BE2C (cell line): ENCODE measurements at regions not wholly inside any gene's neighbourhood (a gene's known extent, or its start where the extent isn't known, plus 50 kb on each side); places are given as distances from the start of the nearest gene placed in this dataset.

ENCODE experiments used
- DNase-seq: peaks from one replicate; pipeline ENCODE4 v3.0.0-alpha.2; 2020
- H3K27me3 ChIP-seq: fragments of 250-450 bp; sonication (Bioruptor Pico); 2 replicates; pipeline ENCODE4 v1.5.1; 2020; ENCODE audit warnings: mild to moderate bottlenecking
- H3K36me3 ChIP-seq: fragments of 250-450 bp; sonication (Bioruptor Pico); 2 replicates; pipeline ENCODE4 v1.5.1; 2020; ENCODE audit warnings: mild to moderate bottlenecking
- H3K4me1 ChIP-seq: fragments of 250-450 bp; sonication (Bioruptor Pico); 2 replicates; pipeline ENCODE4 v1.5.1; 2020
- H3K4me3 ChIP-seq: 2 replicates; pipeline ENCODE4 v1.5.1; 2011; ENCODE audit warnings: low read depth, low read length
- H3K9me3 ChIP-seq: fragments of 250-450 bp; sonication (Bioruptor Pico); 2 replicates; pipeline ENCODE4 v1.5.1; 2020
- TF ChIP-seq, protein P1 (sequence below): IDR thresholded peaks from 2 replicates; pipeline ENCODE4 v1.5.1; 2012; ENCODE audit warnings: mild to moderate bottlenecking, low read depth, low read length

DNA sequence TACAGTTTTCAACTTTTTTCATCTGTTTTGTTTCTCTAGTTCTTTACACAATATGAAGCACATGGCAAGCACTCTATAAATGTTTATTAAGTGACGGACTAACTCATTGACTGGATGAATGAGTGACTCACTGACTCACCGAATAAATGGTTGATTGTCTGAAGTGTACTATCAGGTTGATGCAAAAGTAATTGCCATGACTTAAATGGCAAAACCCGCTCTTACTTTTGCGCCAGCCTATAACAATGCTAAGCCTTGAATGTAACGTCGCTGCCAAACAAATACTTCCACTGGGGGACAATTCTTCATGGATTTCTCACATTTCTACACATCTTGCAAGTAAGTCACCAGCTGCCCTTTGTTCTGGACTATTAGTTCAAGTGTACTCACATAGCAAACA, 109.0 kb upstream of the KCTD3 start:
- no peaks in the 10 kb centered on the region; the same call in 1 of the 2 replicates for H3K27me3 ChIP-seq
- H3K4me3 ChIP-seq = no peak overlapping the region
- H3K4me1 ChIP-seq = no peaks in the 10 kb centered on the region
- no peak for DNase-seq
- TF ChIP-seq, protein P1, sequence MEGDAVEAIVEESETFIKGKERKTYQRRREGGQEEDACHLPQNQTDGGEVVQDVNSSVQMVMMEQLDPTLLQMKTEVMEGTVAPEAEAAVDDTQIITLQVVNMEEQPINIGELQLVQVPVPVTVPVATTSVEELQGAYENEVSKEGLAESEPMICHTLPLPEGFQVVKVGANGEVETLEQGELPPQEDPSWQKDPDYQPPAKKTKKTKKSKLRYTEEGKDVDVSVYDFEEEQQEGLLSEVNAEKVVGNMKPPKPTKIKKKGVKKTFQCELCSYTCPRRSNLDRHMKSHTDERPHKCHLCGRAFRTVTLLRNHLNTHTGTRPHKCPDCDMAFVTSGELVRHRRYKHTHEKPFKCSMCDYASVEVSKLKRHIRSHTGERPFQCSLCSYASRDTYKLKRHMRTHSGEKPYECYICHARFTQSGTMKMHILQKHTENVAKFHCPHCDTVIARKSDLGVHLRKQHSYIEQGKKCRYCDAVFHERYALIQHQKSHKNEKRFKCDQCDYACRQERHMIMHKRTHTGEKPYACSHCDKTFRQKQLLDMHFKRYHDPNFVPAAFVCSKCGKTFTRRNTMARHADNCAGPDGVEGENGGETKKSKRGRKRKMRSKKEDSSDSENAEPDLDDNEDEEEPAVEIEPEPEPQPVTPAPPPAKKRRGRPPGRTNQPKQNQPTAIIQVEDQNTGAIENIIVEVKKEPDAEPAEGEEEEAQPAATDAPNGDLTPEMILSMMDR = no peak
- no peaks in the 10 kb centered on the region for H3K9me3 ChIP-seq
- H3K36me3 ChIP-seq = no peaks in the 10 kb centered on the region

DNA sequence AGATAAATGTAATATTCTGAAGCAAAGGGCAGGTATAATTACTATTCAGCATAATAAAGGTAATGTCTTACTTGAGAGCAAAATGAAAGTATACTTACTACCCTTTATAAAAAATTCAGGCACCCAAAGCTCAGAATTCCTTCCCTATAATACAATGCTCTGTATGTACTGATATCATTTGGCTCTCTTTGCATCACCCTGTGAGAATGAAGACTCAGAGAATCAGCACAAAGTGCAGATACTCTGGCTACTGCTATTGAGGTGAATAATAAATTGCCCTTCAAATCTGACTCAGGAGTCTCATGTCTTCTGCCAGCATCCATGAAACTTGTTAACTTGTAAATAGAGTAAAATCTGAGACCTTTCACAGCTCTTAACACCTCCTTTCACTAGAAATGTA, 108.5 kb upstream of the KCTD3 start:
- no peak for DNase-seq
- no peaks in the 10 kb centered on the region for H3K36me3 ChIP-seq
- H3K4me3 ChIP-seq = no peak overlapping the region
- TF ChIP-seq, protein P1 = no peak
- no peaks in the 10 kb centered on the region for H3K9me3 ChIP-seq
- no peaks in the 10 kb centered on the region for H3K4me1 ChIP-seq
- no peaks in the 10 kb centered on the region; the same call in 1 of the 2 replicates for H3K27me3 ChIP-seq

DNA sequence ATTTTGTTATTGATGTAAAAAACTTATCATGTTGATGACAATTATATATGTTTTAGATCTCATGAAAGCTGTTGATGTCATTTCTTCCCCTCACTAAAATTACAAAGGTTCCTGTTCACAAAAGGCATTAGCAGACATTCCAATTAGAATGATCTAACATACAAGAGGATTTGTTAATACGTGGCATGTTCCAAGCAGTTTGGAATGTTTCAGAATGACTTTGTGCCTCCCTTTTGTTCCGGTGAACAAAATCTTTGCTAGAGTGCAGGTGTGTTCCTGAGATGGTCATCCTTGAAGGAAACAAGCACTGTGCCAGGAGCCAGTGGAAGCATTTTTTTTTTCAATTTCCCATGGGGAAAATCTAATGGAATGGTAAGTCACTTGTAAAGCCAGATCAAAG, 108.0 kb upstream of the KCTD3 start:
- TF ChIP-seq, protein P1 = no peak

DNA sequence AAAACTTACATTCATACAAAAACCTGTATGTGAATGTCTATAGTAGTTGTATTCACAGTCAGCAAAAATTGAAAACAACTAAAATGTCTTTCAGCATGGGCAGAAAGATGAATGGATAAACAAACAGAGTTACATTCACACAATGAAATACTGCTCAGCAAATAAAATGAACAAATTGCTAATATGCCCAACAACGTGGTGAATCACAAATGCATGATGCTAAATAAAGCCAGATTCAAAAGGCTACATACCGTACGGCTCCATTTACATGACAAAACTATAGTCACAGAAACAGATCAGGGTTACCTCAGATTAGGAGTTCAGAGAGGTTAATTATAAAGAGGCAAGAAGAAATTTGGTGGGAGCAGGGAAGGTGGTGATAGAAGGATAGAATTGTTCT, 100.7 kb upstream of the KCTD3 start:
- H3K4me3 ChIP-seq = no peak overlapping the region
- H3K27me3 ChIP-seq = no peaks in the 10 kb centered on the region
- TF ChIP-seq, protein P1 = no peak
- no peak for DNase-seq
- H3K9me3 ChIP-seq = no peaks in the 10 kb centered on the region
- H3K36me3 ChIP-seq = no peaks in the 10 kb centered on the region
- H3K4me1 ChIP-seq = no peaks in the 10 kb centered on the region

More for the DNA sequence above, 108.0 kb upstream of the KCTD3 start:
- no peak overlapping the region for H3K4me3 ChIP-seq
- no peaks in the 10 kb centered on the region for H3K4me1 ChIP-seq
- no peaks in the 10 kb centered on the region for H3K9me3 ChIP-seq
- no peaks in the 10 kb centered on the region for H3K36me3 ChIP-seq
- H3K27me3 ChIP-seq = no peaks in the 10 kb centered on the region; the same call in 1 of the 2 replicates
- no peak for DNase-seq

DNA sequence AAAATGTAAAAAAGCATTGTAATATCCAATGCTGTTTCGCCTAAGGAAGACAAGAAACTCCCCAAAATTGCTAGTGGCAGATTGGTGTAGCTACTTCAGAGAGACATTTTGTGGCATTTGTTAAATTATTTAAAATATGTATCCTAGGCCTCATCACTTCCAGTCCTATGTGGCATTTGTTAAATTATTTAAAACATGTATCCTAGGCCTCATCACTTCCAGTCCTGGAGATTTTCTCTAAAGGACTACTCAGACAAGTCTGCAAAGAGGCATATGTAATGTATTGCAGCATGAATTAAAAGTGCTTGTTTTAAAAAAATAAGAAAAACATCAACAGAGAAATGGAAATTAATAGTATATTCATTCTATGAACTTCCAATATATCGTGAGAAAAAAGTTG, 95.6 kb upstream of the KCTD3 start:
- Histone ChIP-seq H3K9me3 (no peaks in the 10 kb centered on the region), H3K27me3 (no peaks in the 10 kb centered on the region), H3K4me1 (no peaks in the 10 kb centered on the region), H3K4me3 (no peak overlapping the region), H3K36me3 (no peaks in the 10 kb centered on the region)
- no peak for DNase-seq
- TF ChIP-seq, protein P1 = no peak

DNA sequence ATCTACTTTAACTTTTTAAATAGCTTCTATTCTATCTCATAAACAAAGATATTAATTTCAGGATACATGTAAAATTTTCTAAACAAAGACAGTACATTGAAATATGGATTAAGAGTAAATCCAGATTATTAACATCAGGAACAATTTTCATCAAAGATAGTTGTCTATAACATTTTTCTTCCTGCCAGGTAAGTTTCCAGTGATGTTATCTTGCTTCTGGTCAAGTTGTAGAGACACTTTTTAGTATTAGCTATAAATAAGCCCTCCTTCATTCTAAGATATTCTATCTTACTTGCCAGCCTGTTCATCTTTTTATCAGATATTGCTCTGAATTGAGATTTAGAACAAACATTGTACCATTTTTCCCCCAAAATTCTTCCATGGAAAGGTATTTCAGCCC, 94.4 kb upstream of the KCTD3 start:
- TF ChIP-seq, protein P1 = no peak
- Histone ChIP-seq H3K27me3 (no peaks in the 10 kb centered on the region), H3K9me3 (no peaks in the 10 kb centered on the region), H3K36me3 (no peaks in the 10 kb centered on the region), H3K4me1 (no peaks in the 10 kb centered on the region), H3K4me3 (no peak overlapping the region)
- no peak for DNase-seq
